ENCODE measurements at regions not wholly inside any gene's neighbourhood (a gene's known extent, or its start where the extent isn't known, plus 50 kb on each side); places are given as distances from the start of the nearest gene placed in this dataset.

DNA sequence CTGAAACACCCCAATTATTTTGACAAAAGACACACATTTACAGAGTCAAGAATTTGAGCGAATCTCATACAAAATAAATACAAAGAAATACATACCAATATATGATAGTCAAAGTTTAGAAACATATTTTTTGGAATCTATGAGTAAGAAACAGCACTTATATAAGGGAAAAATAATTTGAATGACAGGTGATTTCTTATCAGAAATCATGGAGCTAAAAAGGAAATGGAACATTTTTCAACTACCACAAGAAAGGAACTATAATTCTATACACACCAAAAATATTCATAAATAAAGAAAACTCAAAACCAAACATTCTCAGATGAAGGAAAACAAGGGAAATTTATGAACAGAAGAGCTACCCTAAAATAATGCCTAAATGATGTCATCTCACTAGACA, 1226.6 kb downstream of the PCDH9 start:
- no peak for TF ChIP-seq POLR2A (IDR thresholded peaks at IDR 0.05)
- TF ChIP-seq, protein P1, sequence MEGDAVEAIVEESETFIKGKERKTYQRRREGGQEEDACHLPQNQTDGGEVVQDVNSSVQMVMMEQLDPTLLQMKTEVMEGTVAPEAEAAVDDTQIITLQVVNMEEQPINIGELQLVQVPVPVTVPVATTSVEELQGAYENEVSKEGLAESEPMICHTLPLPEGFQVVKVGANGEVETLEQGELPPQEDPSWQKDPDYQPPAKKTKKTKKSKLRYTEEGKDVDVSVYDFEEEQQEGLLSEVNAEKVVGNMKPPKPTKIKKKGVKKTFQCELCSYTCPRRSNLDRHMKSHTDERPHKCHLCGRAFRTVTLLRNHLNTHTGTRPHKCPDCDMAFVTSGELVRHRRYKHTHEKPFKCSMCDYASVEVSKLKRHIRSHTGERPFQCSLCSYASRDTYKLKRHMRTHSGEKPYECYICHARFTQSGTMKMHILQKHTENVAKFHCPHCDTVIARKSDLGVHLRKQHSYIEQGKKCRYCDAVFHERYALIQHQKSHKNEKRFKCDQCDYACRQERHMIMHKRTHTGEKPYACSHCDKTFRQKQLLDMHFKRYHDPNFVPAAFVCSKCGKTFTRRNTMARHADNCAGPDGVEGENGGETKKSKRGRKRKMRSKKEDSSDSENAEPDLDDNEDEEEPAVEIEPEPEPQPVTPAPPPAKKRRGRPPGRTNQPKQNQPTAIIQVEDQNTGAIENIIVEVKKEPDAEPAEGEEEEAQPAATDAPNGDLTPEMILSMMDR (IDR thresholded peaks at IDR 0.05), result no peak
